BJ (cell line): ENCODE measurements at regions not wholly inside any gene's neighbourhood (a gene's known extent, or its start where the extent isn't known, plus 50 kb on each side); places are given as distances from the start of the nearest gene placed in this dataset.

Experiments
- CTCF ChIA-PET: fragments of 350-600 bp; formaldehyde crosslinking; extraction: SDS; loops from one replicate; lab custom pipeline; 2021; ENCODE audit warnings: antibody characterized with exemption, inconsistent platforms; lab: Yijun Ruan, JAX
- POLR2A ChIA-PET: fragments of 300-600 bp; sonication (Branson Sonifier 250); formaldehyde crosslinking; extraction: SDS; loops from one replicate; lab custom pipeline; 2021; ENCODE audit warnings: antibody characterized with exemption; lab: Charles Lee
- DNase-seq: peaks from one replicate; pipeline ENCODE4 v3.0.0-alpha.2; 2011; ENCODE audit warnings: low read depth
- H3K27me3 ChIP-seq: 2 replicates; pipeline ENCODE4 v1.6.0; 2011; ENCODE audit warnings: low read length; ENCODE audit not compliant: control insufficient read depth, insufficient read depth
- H3K36me3 ChIP-seq: 2 replicates; pipeline ENCODE4 v1.5.1; 2011; ENCODE audit warnings: low read length; ENCODE audit not compliant: control insufficient read depth, insufficient read depth
- H3K4me3 ChIP-seq: 2 replicates; pipeline ENCODE4 v1.5.1; 2011; ENCODE audit warnings: low read depth, mild to moderate bottlenecking, control low read depth, low read length
- CTCF ChIP-seq: IDR thresholded peaks from 2 replicates; pipeline ENCODE4 v1.5.1; 2011; ENCODE audit warnings: low read depth, mild to moderate bottlenecking, control low read depth, inconsistent platforms, low read length, moderate library complexity; ENCODE audit not compliant: insufficient read depth

- peak overlapping the region; percentile 31 for H3K4me3 ChIP-seq
- no peak for DNase-seq
- no peak for TF ChIP-seq CTCF
- H3K27me3 ChIP-seq, result no peaks in the 10 kb centered on the region
- H3K36me3 ChIP-seq, result no peaks in the 10 kb centered on the region
- CTCF ChIA-PET, result interaction anchor here (0.6 kb wide), 2 partner anchors 29 to 416 kb away, joined by 3 to 4 read pairs; no protein-coding TSS in a partner anchor
- POLR2A ChIA-PET, result interaction anchor here (0.7 kb wide), 2 partner anchors 82 to 416 kb away, joined by 4 to 20 read pairs; no protein-coding TSS in a partner anchor
Observed at GRCh38 chr21:16534408-16535101, 804.8 kb downstream of the USP25 start.

- no peak for TF ChIP-seq CTCF
- CTCF ChIA-PET, result interaction anchor here (0.6 kb wide), 1 partner anchor 417 kb away, joined by 4 read pairs; no protein-coding TSS in a partner anchor
Observed at GRCh38 chr21:16535102-16535422, 805.3 kb downstream of the USP25 start.

GRCh38 chr21:16535626-16536025 is 805.8 kb downstream of the USP25 start:
- Histone ChIP-seq H3K36me3 (no peaks in the 10 kb centered on the region), H3K4me3 (peak overlapping the region; percentile 0), H3K27me3 (no peaks in the 10 kb centered on the region)
- TF ChIP-seq CTCF, result no peak
- POLR2A ChIA-PET, result interaction anchor here (0.7 kb wide), 1 partner anchor 100 kb away, joined by 11 read pairs; no protein-coding TSS in a partner anchor
- CTCF ChIA-PET, result no interaction called here
- DNase-seq, result no peak

More at GRCh38 chr21:16535102-16535422, 805.3 kb downstream of the USP25 start:
- no peak for DNase-seq
- no peaks in the 10 kb centered on the region for H3K27me3 ChIP-seq
- H3K4me3 ChIP-seq, result peak overlapping the region; percentile 0
- POLR2A ChIA-PET, result interaction anchor here (0.7 kb wide), 1 partner anchor 82 kb away, joined by 4 read pairs; no protein-coding TSS in a partner anchor
- H3K36me3 ChIP-seq, result no peaks in the 10 kb centered on the region

GRCh38 chr21:16536140-16536539 is 806.4 kb downstream of the USP25 start:
- TF ChIP-seq CTCF, result no peak
- H3K36me3 ChIP-seq, result no peaks in the 10 kb centered on the region
- ChIA-PET CTCF (no interaction called here), POLR2A (no interaction called here)
- 0 out of 2 replicates have a peak overlapping the region, but pooled peaks have one; percentile 6 for H3K4me3 ChIP-seq
- H3K27me3 ChIP-seq, result no peaks in the 10 kb centered on the region
- DNase-seq, result no peak

- peak overlapping the region; percentile 33 for H3K4me3 ChIP-seq
- H3K36me3 ChIP-seq, result no peaks in the 10 kb centered on the region
- POLR2A ChIA-PET, result no interaction called here
- DNase-seq, result no peak
- no peak for TF ChIP-seq CTCF
- H3K27me3 ChIP-seq, result no peaks in the 10 kb centered on the region
- CTCF ChIA-PET, result no interaction called here
Observed at GRCh38 chr21:16536643-16537434, 807.1 kb downstream of the USP25 start.
